OCI-LY7 (cell line): ENCODE measurements at regions not wholly inside any gene's neighbourhood (a gene's known extent, or its start where the extent isn't known, plus 50 kb on each side); places are given as distances from the start of the nearest gene placed in this dataset.

Source experiments
- BruUV-seq: library from RNA; stranded (reverse); fragments of 400-500 nt; replicated peaks from 2 replicates; lab custom pipeline; 2021; lab: Mats Ljungman, UMichigan
- CTCF ChIA-PET: fragments of 300-600 bp; sonication (Branson Sonifier 250); formaldehyde crosslinking; loops from one replicate; lab custom pipeline; 2022; ENCODE audit warnings: antibody characterized with exemption; ENCODE audit not compliant: unreplicated experiment; lab: Charles Lee
- POLR2A ChIA-PET: fragments of 300-600 bp; sonication (Branson Sonifier 250); formaldehyde crosslinking; loops from one replicate; lab custom pipeline; 2022; ENCODE audit warnings: antibody characterized with exemption; lab: Charles Lee
- DNase-seq: peaks from one replicate; pipeline ENCODE4 v3.0.0-alpha.2; 2015; ENCODE audit warnings: low spot score
- H2AFZ ChIP-seq: fragments of 200-600 bp; sonication (generic), shearing (Covaris generic); 2 replicates; pipeline ENCODE4 v1.6.1; 2014; ENCODE audit warnings: mild to moderate bottlenecking, antibody characterized with exemption, low read length, moderate library complexity
- H3K27ac ChIP-seq: fragments of 200-600 bp; sonication (generic); 2 replicates; pipeline ENCODE4 v1.5.1; 2014; ENCODE audit warnings: mixed run types, low read depth, mild to moderate bottlenecking, moderate library complexity, low read length, inconsistent platforms; ENCODE audit not compliant: poor library complexity, severe bottlenecking
- H3K36me3 ChIP-seq: fragments of 200-600 bp; sonication (generic); 2 replicates; pipeline ENCODE4 v1.6.1; 2014; ENCODE audit warnings: mild to moderate bottlenecking, antibody characterized with exemption, low read length, moderate library complexity, mixed read lengths; ENCODE audit not compliant: insufficient read depth
- H3K4me1 ChIP-seq: fragments of 200-600 bp; sonication (generic); 2 replicates; pipeline ENCODE4 v1.5.1; 2014; ENCODE audit warnings: mild to moderate bottlenecking, low read length; ENCODE audit not compliant: insufficient read depth, poor library complexity, severe bottlenecking
- H3K4me2 ChIP-seq: fragments of 200-600 bp; sonication (generic); 2 replicates; pipeline ENCODE4 v1.6.1; 2014; ENCODE audit warnings: mild to moderate bottlenecking, low read length
- H3K4me3 ChIP-seq: fragments of 200-600 bp; sonication (generic); 2 replicates; pipeline ENCODE4 v1.5.1; 2014; ENCODE audit warnings: mild to moderate bottlenecking, low read depth, low read length; ENCODE audit not compliant: poor library complexity, severe bottlenecking
- H3K79me2 ChIP-seq: fragments of 200-600 bp; sonication (generic); 2 replicates; pipeline ENCODE4 v1.6.1; 2016; ENCODE audit warnings: low read depth, mild to moderate bottlenecking, low read length, moderate library complexity, mixed read lengths; ENCODE audit not compliant: insufficient read depth
- H3K9me2 ChIP-seq: fragments of 200-600 bp; sonication (generic); 2 replicates; pipeline ENCODE4 v1.6.1; 2016; ENCODE audit warnings: mild to moderate bottlenecking, low read length, mixed read lengths; ENCODE audit not compliant: insufficient read depth
- H3K9me3 ChIP-seq: fragments of 200-600 bp; sonication (generic); 2 replicates; pipeline ENCODE4 v1.6.1; 2014; ENCODE audit warnings: mild to moderate bottlenecking, mixed run types, low read length, mixed read lengths
- H4K20me1 ChIP-seq: fragments of 200-600 bp; sonication (generic); 2 replicates; pipeline ENCODE4 v1.6.1; 2014; ENCODE audit warnings: mild to moderate bottlenecking, antibody characterized with exemption, low read length, moderate library complexity, mixed read lengths; ENCODE audit not compliant: insufficient read depth
- CTCF ChIP-seq: fragments of 200-600 bp; sonication (generic); conservative IDR thresholded peaks from 2 replicates; pipeline ENCODE4 v1.5.1; 2014; ENCODE audit warnings: mild to moderate bottlenecking, antibody characterized with exemption, low read length, moderate library complexity, mixed read lengths
- EZH2phosphoT487 ChIP-seq: fragments of 200-600 bp; sonication (generic); IDR thresholded peaks from 2 replicates; pipeline ENCODE4 v1.6.1; 2018; ENCODE audit warnings: low read depth, borderline replicate concordance, mild to moderate bottlenecking, mixed run types, antibody characterized with exemption, low read length, moderate library complexity, mixed read lengths
- intact Hi-C: fragments of 100-400 bp; cut with micrococcal nuclease; formaldehyde crosslinking; loops from one replicate; pipeline ENCODE4 v1.10.0; 2022; ENCODE audit not compliant: unreplicated experiment

GRCh38 chr1:59062743-59063142 is 234.2 kb upstream of the FGGY start:
- no TSS peak for BruUV-seq
- H2AFZ ChIP-seq = no peak overlapping the region
- H3K4me2 ChIP-seq = no peak overlapping the region
- H3K9me3 ChIP-seq = no peaks in the 10 kb centered on the region
- no peak overlapping the region for H3K27ac ChIP-seq
- H3K36me3 ChIP-seq = no peaks in the 10 kb centered on the region
- H3K4me1 ChIP-seq = no peaks in the 10 kb centered on the region
- no peak for DNase-seq
- intact Hi-C loops = no loop called here
- no peaks in the 10 kb centered on the region for H4K20me1 ChIP-seq
- CTCF ChIA-PET = no interaction called here
- POLR2A ChIA-PET = no interaction called here
- no peak for TF ChIP-seq EZH2phosphoT487
- TF ChIP-seq CTCF = no peak
- H3K4me3 ChIP-seq = no peak overlapping the region
- no peaks in the 10 kb centered on the region for H3K79me2 ChIP-seq
- H3K9me2 ChIP-seq = no peaks in the 10 kb centered on the region

- no peak overlapping the region for H3K4me3 ChIP-seq
- no peak for TF ChIP-seq EZH2phosphoT487
- TF ChIP-seq CTCF = no peak
- H2AFZ ChIP-seq = no peak overlapping the region
- no peaks in the 10 kb centered on the region for H3K79me2 ChIP-seq
- H4K20me1 ChIP-seq = no peaks in the 10 kb centered on the region
- no TSS peak for BruUV-seq
- H3K4me2 ChIP-seq = no peak overlapping the region
- no peak for DNase-seq
- intact Hi-C loops = no loop called here
- no peaks in the 10 kb centered on the region for H3K9me2 ChIP-seq
- H3K36me3 ChIP-seq = no peaks in the 10 kb centered on the region
- ChIA-PET POLR2A (no interaction called here), CTCF (no interaction called here)
- H3K27ac ChIP-seq = no peak overlapping the region
- H3K4me1 ChIP-seq = no peaks in the 10 kb centered on the region
- no peaks in the 10 kb centered on the region for H3K9me3 ChIP-seq
Measured at GRCh38 chr1:59063501-59063900, 233.4 kb upstream of the FGGY start.

GRCh38 chr1:59064592-59064991 is 232.3 kb upstream of the FGGY start:
- Histone ChIP-seq H3K4me3 (no peak overlapping the region), H3K79me2 (no peaks in the 10 kb centered on the region), H3K27ac (no peak overlapping the region), H2AFZ (no peak overlapping the region), H3K9me3 (no peaks in the 10 kb centered on the region), H3K4me2 (no peak overlapping the region), H3K9me2 (no peaks in the 10 kb centered on the region), H3K4me1 (no peaks in the 10 kb centered on the region), H4K20me1 (no peaks in the 10 kb centered on the region), H3K36me3 (no peaks in the 10 kb centered on the region)
- TF ChIP-seq CTCF (no peak), EZH2phosphoT487 (no peak)
- no peak for DNase-seq
- ChIA-PET CTCF (interaction anchor here (0.6 kb wide), 1 partner anchor 80 kb away, joined by 3 read pairs; no protein-coding TSS in a partner anchor), POLR2A (interaction anchor here (0.9 kb wide), 1 partner anchor 34 kb away, joined by 5 read pairs; no protein-coding TSS in a partner anchor)
- no TSS peak for BruUV-seq
- intact Hi-C loops = no loop called here
